Neural cell (in vitro differentiated cells): ENCODE measurements at regions not wholly inside any gene's neighbourhood (a gene's known extent, or its start where the extent isn't known, plus 50 kb on each side); places are given as distances from the start of the nearest gene placed in this dataset.

Experiments
- H2AFZ ChIP-seq: fragments of 200-600, 300-800 bp; sonication (generic), shearing (Covaris generic); 2 replicates; pipeline ENCODE4 v1.6.0; 2014; ENCODE audit warnings: low read depth, mild to moderate bottlenecking, antibody characterized with exemption, low read length, moderate library complexity
- H3F3A ChIP-seq: fragments of 200-600 bp; shearing (Covaris generic); 2 replicates; pipeline ENCODE4 v1.6.1; 2016; ENCODE audit warnings: mild to moderate bottlenecking, moderate library complexity, mixed read lengths, antibody characterized with exemption, low read length; ENCODE audit not compliant: insufficient read depth, poor library complexity, severe bottlenecking
- H3K27ac ChIP-seq: fragments of 200-600, 300-800 bp; sonication (generic), shearing (Covaris generic); 2 replicates; pipeline ENCODE4 v1.5.1; 2014; ENCODE audit warnings: mild to moderate bottlenecking, low read length, moderate library complexity
- H3K27me3 ChIP-seq: fragments of 300-800, 200-600 bp; sonication (generic), shearing (Covaris generic); 2 replicates; pipeline ENCODE4 v1.6.0; 2014; ENCODE audit warnings: mild to moderate bottlenecking, low read depth, low read length, moderate library complexity; ENCODE audit not compliant: insufficient read depth
- H3K36me3 ChIP-seq: fragments of 300-800, 200-600 bp; sonication (generic), shearing (Covaris generic); 2 replicates; pipeline ENCODE4 v1.5.1; 2014; ENCODE audit warnings: mild to moderate bottlenecking, antibody characterized with exemption, low read length, moderate library complexity; ENCODE audit not compliant: insufficient read depth
- H3K4me2 ChIP-seq: fragments of 300-800, 200-600 bp; sonication (generic), shearing (Covaris generic); 2 replicates; pipeline ENCODE4 v1.6.0; 2014; ENCODE audit warnings: mild to moderate bottlenecking, low read length
- H3K4me3 ChIP-seq: fragments of 300-800, 200-600 bp; sonication (generic), shearing (Covaris generic); 2 replicates; pipeline ENCODE4 v1.5.1; 2014; ENCODE audit warnings: mild to moderate bottlenecking, low read length, moderate library complexity
- H3K79me2 ChIP-seq: fragments of 200-600 bp; shearing (Covaris generic); replicated peaks from 2 replicates; pipeline ENCODE4 v1.6.0; 2014; ENCODE audit warnings: mild to moderate bottlenecking, low read length, moderate library complexity; ENCODE audit not compliant: insufficient read depth
- H3K9ac ChIP-seq: fragments of 300-800, 200-600 bp; sonication (generic), shearing (Covaris generic); 2 replicates; pipeline ENCODE4 v1.6.1; 2016; ENCODE audit warnings: mild to moderate bottlenecking, low read length, mixed read lengths
- H3K9me2 ChIP-seq: fragments of 200-600 bp; shearing (Covaris generic); 2 replicates; pipeline ENCODE4 v1.6.1; 2016; ENCODE audit warnings: mild to moderate bottlenecking, low read length, mixed read lengths; ENCODE audit not compliant: insufficient read depth
- H3K9me3 ChIP-seq: fragments of 200-600, 300-800 bp; sonication (generic), shearing (Covaris generic); 2 replicates; pipeline ENCODE4 v1.6.1; 2016; ENCODE audit warnings: mild to moderate bottlenecking, mixed run types, low read length, moderate library complexity, mixed read lengths
- H4K20me1 ChIP-seq: fragments of 200-600 bp; shearing (Covaris generic); 2 replicates; pipeline ENCODE4 v1.6.1; 2016; ENCODE audit warnings: mild to moderate bottlenecking, mixed run types; ENCODE audit not compliant: insufficient read depth
- EP300 ChIP-seq: fragments of 450-650 bp; conservative IDR thresholded peaks from 2 replicates; pipeline ENCODE4 v1.6.1; 2014; ENCODE audit warnings: antibody characterized with exemption, mild to moderate bottlenecking, moderate library complexity; ENCODE audit not compliant: poor library complexity, severe bottlenecking
- EZH2 ChIP-seq: fragments of 200-600, 300-800 bp; shearing (Covaris generic), sonication (generic); IDR thresholded peaks from 2 replicates; pipeline ENCODE4 v1.6.1; 2014; ENCODE audit warnings: antibody characterized with exemption, low read length, borderline replicate concordance, mild to moderate bottlenecking; ENCODE audit not compliant: insufficient read depth, poor library complexity, severe bottlenecking
- MXI1 ChIP-seq: fragments of 450-650 bp; conservative IDR thresholded peaks from 2 replicates; pipeline ENCODE4 v1.6.1; 2014; ENCODE audit warnings: antibody characterized with exemption, mild to moderate bottlenecking; ENCODE audit not compliant: poor library complexity, severe bottlenecking
- POLR2AphosphoS5 ChIP-seq: IDR thresholded peaks from 2 replicates; pipeline ENCODE4 v1.6.1; 2012
- RAD21 ChIP-seq: fragments of 450-650 bp; conservative IDR thresholded peaks from 2 replicates; pipeline ENCODE4 v1.6.1; 2014; ENCODE audit warnings: antibody characterized with exemption, mild to moderate bottlenecking, moderate library complexity
- SMC3 ChIP-seq: fragments of 450-650 bp; conservative IDR thresholded peaks from 2 replicates; pipeline ENCODE4 v1.6.1; 2014; ENCODE audit warnings: antibody characterized with exemption, mild to moderate bottlenecking, moderate library complexity; ENCODE audit not compliant: poor library complexity
- TAF1 ChIP-seq: IDR thresholded peaks from 2 replicates; pipeline ENCODE4 v1.6.1; 2012; ENCODE audit warnings: low read depth
- TF ChIP-seq, protein P1 (sequence below): IDR thresholded peaks from 2 replicates; pipeline ENCODE4 v1.6.1; 2012; ENCODE audit warnings: borderline replicate concordance
- TF ChIP-seq, protein P2 (sequence below): fragments of 450-650 bp; IDR thresholded peaks from 2 replicates; pipeline ENCODE4 v1.5.1; 2014; ENCODE audit warnings: antibody characterized with exemption, mild to moderate bottlenecking, moderate library complexity; ENCODE audit not compliant: poor library complexity, severe bottlenecking

DNA sequence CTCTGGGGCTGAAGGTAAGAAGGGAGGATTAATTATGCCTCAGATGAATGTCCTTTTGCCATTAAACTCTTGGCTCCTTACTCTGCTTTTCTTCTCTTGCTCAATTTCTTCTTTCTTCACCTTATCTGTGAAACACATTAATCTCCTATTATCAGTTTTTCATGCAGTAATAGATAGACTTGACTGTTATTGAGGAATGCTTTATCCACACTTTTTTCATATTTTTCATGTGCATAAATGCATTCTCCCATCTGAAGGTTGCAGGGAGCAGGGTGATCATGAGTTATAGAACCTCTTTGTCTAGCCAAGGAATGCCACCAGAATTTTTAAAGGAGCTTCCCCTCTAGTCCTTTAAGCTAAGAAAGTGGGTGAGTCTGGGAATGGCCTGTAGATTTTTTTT lies 66.4 kb upstream of the CD180 start:
- no peaks in the 10 kb centered on the region for H3K27me3 ChIP-seq
- H2AFZ ChIP-seq = no peak overlapping the region

DNA sequence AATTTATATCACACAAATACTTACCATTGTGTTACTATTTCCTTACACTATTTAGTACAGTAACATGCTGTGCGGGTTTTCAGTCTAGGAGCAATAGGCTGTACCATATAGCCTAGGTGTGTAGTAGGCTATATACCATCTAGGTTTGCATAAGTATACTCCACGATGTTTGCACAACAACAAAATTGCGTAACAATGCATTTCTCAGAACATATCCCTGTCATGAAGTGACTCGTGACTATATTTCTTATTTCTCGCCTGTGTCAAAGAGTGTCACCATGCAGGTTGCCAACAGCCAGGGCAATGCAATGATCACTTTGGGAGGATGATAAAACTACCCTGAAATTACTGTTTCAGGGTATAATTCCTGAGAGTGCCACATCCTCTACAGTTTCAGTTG lies 65.6 kb upstream of the CD180 start:
- H3K9me2 ChIP-seq = no peaks in the 10 kb centered on the region
- H3F3A ChIP-seq = no peaks in the 10 kb centered on the region
- no peaks in the 10 kb centered on the region for H3K36me3 ChIP-seq
- no peak overlapping the region for H3K27ac ChIP-seq
- H3K4me2 ChIP-seq = no peak overlapping the region
- H3K79me2 ChIP-seq = no peaks in the 10 kb centered on the region
- H3K27me3 ChIP-seq = no peaks in the 10 kb centered on the region
- H2AFZ ChIP-seq = no peak overlapping the region
- no peak overlapping the region for H3K9ac ChIP-seq
- H3K4me3 ChIP-seq = no peak overlapping the region
- TF ChIP-seq SMC3 (no peak), POLR2AphosphoS5 (no peak)
- TF ChIP-seq, protein P1, sequence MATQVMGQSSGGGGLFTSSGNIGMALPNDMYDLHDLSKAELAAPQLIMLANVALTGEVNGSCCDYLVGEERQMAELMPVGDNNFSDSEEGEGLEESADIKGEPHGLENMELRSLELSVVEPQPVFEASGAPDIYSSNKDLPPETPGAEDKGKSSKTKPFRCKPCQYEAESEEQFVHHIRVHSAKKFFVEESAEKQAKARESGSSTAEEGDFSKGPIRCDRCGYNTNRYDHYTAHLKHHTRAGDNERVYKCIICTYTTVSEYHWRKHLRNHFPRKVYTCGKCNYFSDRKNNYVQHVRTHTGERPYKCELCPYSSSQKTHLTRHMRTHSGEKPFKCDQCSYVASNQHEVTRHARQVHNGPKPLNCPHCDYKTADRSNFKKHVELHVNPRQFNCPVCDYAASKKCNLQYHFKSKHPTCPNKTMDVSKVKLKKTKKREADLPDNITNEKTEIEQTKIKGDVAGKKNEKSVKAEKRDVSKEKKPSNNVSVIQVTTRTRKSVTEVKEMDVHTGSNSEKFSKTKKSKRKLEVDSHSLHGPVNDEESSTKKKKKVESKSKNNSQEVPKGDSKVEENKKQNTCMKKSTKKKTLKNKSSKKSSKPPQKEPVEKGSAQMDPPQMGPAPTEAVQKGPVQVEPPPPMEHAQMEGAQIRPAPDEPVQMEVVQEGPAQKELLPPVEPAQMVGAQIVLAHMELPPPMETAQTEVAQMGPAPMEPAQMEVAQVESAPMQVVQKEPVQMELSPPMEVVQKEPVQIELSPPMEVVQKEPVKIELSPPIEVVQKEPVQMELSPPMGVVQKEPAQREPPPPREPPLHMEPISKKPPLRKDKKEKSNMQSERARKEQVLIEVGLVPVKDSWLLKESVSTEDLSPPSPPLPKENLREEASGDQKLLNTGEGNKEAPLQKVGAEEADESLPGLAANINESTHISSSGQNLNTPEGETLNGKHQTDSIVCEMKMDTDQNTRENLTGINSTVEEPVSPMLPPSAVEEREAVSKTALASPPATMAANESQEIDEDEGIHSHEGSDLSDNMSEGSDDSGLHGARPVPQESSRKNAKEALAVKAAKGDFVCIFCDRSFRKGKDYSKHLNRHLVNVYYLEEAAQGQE = no peak
- H4K20me1 ChIP-seq = no peaks in the 10 kb centered on the region
- H3K9me3 ChIP-seq = no peaks in the 10 kb centered on the region

More for the DNA sequence above, 66.4 kb upstream of the CD180 start:
- TF ChIP-seq MXI1 = no peak
- TF ChIP-seq EZH2 = no peak
- no peak for TF ChIP-seq TAF1
- no peak for TF ChIP-seq SMC3
- TF ChIP-seq, protein P1 = no peak
- no peak for TF ChIP-seq RAD21
- TF ChIP-seq POLR2AphosphoS5 = no peak
- TF ChIP-seq EP300 = no peak
- TF ChIP-seq, protein P2, sequence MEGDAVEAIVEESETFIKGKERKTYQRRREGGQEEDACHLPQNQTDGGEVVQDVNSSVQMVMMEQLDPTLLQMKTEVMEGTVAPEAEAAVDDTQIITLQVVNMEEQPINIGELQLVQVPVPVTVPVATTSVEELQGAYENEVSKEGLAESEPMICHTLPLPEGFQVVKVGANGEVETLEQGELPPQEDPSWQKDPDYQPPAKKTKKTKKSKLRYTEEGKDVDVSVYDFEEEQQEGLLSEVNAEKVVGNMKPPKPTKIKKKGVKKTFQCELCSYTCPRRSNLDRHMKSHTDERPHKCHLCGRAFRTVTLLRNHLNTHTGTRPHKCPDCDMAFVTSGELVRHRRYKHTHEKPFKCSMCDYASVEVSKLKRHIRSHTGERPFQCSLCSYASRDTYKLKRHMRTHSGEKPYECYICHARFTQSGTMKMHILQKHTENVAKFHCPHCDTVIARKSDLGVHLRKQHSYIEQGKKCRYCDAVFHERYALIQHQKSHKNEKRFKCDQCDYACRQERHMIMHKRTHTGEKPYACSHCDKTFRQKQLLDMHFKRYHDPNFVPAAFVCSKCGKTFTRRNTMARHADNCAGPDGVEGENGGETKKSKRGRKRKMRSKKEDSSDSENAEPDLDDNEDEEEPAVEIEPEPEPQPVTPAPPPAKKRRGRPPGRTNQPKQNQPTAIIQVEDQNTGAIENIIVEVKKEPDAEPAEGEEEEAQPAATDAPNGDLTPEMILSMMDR = no peak
- no peak overlapping the region for H3K4me2 ChIP-seq
- H3K27ac ChIP-seq = no peak overlapping the region
- H3K9me3 ChIP-seq = no peaks in the 10 kb centered on the region
- H4K20me1 ChIP-seq = no peaks in the 10 kb centered on the region
- no peak overlapping the region for H3K4me3 ChIP-seq
- no peaks in the 10 kb centered on the region for H3F3A ChIP-seq
- no peaks in the 10 kb centered on the region for H3K79me2 ChIP-seq
- no peak overlapping the region for H3K9ac ChIP-seq
- H3K36me3 ChIP-seq = no peaks in the 10 kb centered on the region
- H3K9me2 ChIP-seq = no peaks in the 10 kb centered on the region
